GM12875 (cell line): ENCODE measurements at regions not wholly inside any gene's neighbourhood (a gene's known extent, or its start where the extent isn't known, plus 50 kb on each side); places are given as distances from the start of the nearest gene placed in this dataset.

Experiments used
- H3K4me3 ChIP-seq: one replicate; pipeline ENCODE4 v1.5.1; 2011; ENCODE audit warnings: low read depth, low read length, control low read depth
- CTCF ChIP-seq: IDR thresholded peaks from 2 replicates; pipeline ENCODE4 v1.5.1; 2011; ENCODE audit warnings: low read depth, mild to moderate bottlenecking, control low read depth, inconsistent platforms, low read length, moderate library complexity, borderline replicate concordance; ENCODE audit not compliant: insufficient read depth

- no peak for TF ChIP-seq CTCF
- no peak overlapping the region for H3K4me3 ChIP-seq
These were observed 337.3 kb downstream of the RND3 start for GRCh38 chr2:150150144-150150543.

GRCh38 chr2:150147889-150148683, 339.4 kb downstream of the RND3 start:
- no peak for TF ChIP-seq CTCF
- H3K4me3 ChIP-seq, result no peak overlapping the region

GRCh38 chr2:150146879-150147278, 340.6 kb downstream of the RND3 start:
- H3K4me3 ChIP-seq, result no peak overlapping the region
- TF ChIP-seq CTCF, result no peak

- TF ChIP-seq CTCF, result no peak
- H3K4me3 ChIP-seq, result no peak overlapping the region
These were observed 342.2 kb downstream of the RND3 start for GRCh38 chr2:150145299-150145692.

GRCh38 chr2:150144546-150145298, 342.7 kb downstream of the RND3 start:
- no peak overlapping the region for H3K4me3 ChIP-seq
- TF ChIP-seq CTCF, result no peak

GRCh38 chr2:150143087-150143536, 344.4 kb downstream of the RND3 start:
- no peak for TF ChIP-seq CTCF
- no peak overlapping the region for H3K4me3 ChIP-seq

- TF ChIP-seq CTCF, result no peak
- H3K4me3 ChIP-seq, result no peak overlapping the region
These were observed 344.9 kb downstream of the RND3 start for GRCh38 chr2:150142561-150142960.
